Pancreas (tissue), 10 donors: ENCODE measurements at regions not wholly inside any gene's neighbourhood (a gene's known extent, or its start where the extent isn't known, plus 50 kb on each side); places are given as distances from the start of the nearest gene placed in this dataset.

Experiments used
- ATAC-seq, 4 donors: fragments of 200-7000 bp; cut with Tn5 transposase; one replicate each; pipeline versions ENCODE4 v1.8.0 to v1.9.1; 2020; ENCODE audit warnings: mild to moderate bottlenecking in 4 of 4, moderate library complexity in 4 of 4
- DNase-seq, 6 donors: peaks; one replicate each; pipeline ENCODE4 v3.0.0-alpha.2; 2020
- FAIRE-seq: peaks from 2 replicates; lab custom pipeline; 2012; peaks lifted over from hg19 to GRCh38; lab: Jason Lieb, UNC
- H3K27ac ChIP-seq, 4 donors: fragments of 200-600 bp; sonication (generic); 1 replicate in 3 of 4; 2 replicates in 1 of 4; pipeline versions ENCODE4 v1.5.0 to v1.8.0; 2020
- H3K27me3 ChIP-seq, 4 donors: fragments of 200-600 bp; one replicate each; pipeline ENCODE4 v1.8.0; 2021
- H3K36me3 ChIP-seq, 3 donors: fragments of 200-600 bp; sonication (generic) in 1 of 3; one replicate each; pipeline versions ENCODE4 v1.5.0 to v1.8.0; 2020 to 2021
- H3K4me1 ChIP-seq, 3 donors: fragments of 200-600 bp; one replicate each; pipeline ENCODE4 v1.8.0; 2021
- H3K4me3 ChIP-seq, 4 donors: fragments of 200-600 bp; sonication (generic) in 2 of 4; one replicate each; pipeline versions ENCODE4 v1.5.0 to v1.8.0; 2020 to 2021
- H3K9me3 ChIP-seq, 4 donors: fragments of 200-600 bp; one replicate each; pipeline ENCODE4 v1.8.0; 2021
- WGBS, 2 donors: extraction: QIAGEN DNeasy Blood & Tissue Kit; methylation state at CpG; one replicate each; pipeline ENCODE4 v1.1.7; 2013; 5-methylcytosine and 5-hydroxymethylcytosine counted together
- intact Hi-C, 3 donors: fragments of 100-400 bp; cut with DNase I; formaldehyde crosslinking; loops; one replicate each; pipeline versions ENCODE4 v1.11.1 to v1.14.2; 2022
- TF ChIP-seq, protein P1 (sequence below), 4 donors: fragments of 200-600 bp; sonication (generic) in 3 of 4; IDR thresholded peaks; one replicate each; pipeline versions ENCODE4 v1.5.0 to v1.8.0; 2021; ENCODE audit warnings: antibody characterized with exemption in 4 of 4
- donor health status: healthy with polysubstance abuse.
- donor health status: DM: no; HTN: no; CAD: no; lungs with moderate emphysema.
- donor health status: DM: no; HTN: no; CAD: no.
- donor health status: control.
- donor health status: control.
- donor health status: Bipolar disorder and iron deficiency.
- donor health status: DM: yes; HTN: yes; CAD: no.
- donor health status: DM: no; HTN: no; CAD: no.
- donor health status: DM: no; HTN: no; CAD: no.
- donor health status: DM: yes; HTN: yes; CAD: no.

DNA sequence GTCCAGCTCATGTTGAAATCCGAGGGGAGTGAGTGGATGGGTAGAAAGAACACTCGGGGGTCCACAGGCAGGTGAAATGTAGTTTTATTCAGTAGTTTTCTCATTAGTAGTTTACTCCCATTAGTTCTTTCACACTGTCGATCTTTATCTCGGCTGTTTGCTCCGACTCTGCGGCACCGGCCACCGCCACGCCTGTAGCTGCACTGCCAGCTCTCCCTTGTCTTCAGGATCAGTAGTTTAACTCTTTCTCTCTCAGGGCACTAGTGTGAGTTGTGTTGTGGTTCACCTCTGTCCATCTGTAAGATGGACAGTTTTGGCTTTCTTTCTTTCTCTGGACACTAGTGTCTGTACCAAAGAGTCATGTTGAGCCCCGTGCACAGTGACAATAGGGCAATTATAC lies 195.7 kb downstream of the LMBRD1 start:
- no peaks in the 10 kb centered on the region for H3K9me3 ChIP-seq
- no peak overlapping the region for H3K4me3 ChIP-seq
- TF ChIP-seq, protein P1, sequence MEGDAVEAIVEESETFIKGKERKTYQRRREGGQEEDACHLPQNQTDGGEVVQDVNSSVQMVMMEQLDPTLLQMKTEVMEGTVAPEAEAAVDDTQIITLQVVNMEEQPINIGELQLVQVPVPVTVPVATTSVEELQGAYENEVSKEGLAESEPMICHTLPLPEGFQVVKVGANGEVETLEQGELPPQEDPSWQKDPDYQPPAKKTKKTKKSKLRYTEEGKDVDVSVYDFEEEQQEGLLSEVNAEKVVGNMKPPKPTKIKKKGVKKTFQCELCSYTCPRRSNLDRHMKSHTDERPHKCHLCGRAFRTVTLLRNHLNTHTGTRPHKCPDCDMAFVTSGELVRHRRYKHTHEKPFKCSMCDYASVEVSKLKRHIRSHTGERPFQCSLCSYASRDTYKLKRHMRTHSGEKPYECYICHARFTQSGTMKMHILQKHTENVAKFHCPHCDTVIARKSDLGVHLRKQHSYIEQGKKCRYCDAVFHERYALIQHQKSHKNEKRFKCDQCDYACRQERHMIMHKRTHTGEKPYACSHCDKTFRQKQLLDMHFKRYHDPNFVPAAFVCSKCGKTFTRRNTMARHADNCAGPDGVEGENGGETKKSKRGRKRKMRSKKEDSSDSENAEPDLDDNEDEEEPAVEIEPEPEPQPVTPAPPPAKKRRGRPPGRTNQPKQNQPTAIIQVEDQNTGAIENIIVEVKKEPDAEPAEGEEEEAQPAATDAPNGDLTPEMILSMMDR (IDR thresholded peaks at IDR 0.05): no peak
- H3K27me3 ChIP-seq: no peaks in the 10 kb centered on the region
- ATAC-seq: no peak
- intact Hi-C loops: no loop called here
- no peaks in the 10 kb centered on the region for H3K4me1 ChIP-seq
- H3K36me3 ChIP-seq: no peaks in the 10 kb centered on the region
- 6 to 11% methylated on average over 10 of the region's 10 CpGs for WGBS, 2 donors
- no peak for FAIRE-seq
- DNase-seq: no peak
- no peak overlapping the region for H3K27ac ChIP-seq

DNA sequence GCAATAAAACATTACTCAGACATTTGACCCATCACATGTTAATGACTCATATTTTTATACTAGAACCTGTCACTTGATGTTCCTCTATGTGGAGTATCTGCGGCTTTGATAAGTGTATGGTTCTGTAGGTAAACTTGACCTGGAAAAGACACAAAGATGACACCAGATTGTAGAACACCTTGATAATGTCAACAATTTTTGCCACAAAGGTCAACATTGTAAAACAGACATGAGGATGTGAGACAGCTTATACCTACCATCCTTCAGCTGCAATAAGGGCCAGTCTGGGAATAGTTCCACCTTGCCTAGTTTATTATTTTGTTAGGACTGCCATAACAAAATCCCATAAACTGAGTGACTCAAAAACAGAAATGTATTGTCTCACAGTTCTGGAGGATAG lies 202.4 kb downstream of the LMBRD1 start:
- Histone ChIP-seq H3K9me3 (no peaks in the 10 kb centered on the region), H3K4me3 (no peak overlapping the region), H3K36me3 (no peaks in the 10 kb centered on the region), H3K4me1 (no peaks in the 10 kb centered on the region), H3K27ac (no peak overlapping the region), H3K27me3 (no peaks in the 10 kb centered on the region)
- ATAC-seq: no peak
- TF ChIP-seq, protein P1 (IDR thresholded peaks at IDR 0.05): no peak
- WGBS, 2 donors: 87 to 96% methylated on average over 1 of the region's 1 CpG
- FAIRE-seq: no peak
- DNase-seq: no peak
- intact Hi-C loops: no loop called here

GRCh38 chr6:69593706-69594105 lies 203.1 kb downstream of the LMBRD1 start:
- ATAC-seq (no peak), DNase-seq (no peak), FAIRE-seq (no peak)
- Histone ChIP-seq H3K36me3 (no peaks in the 10 kb centered on the region), H3K27ac (no peak overlapping the region), H3K27me3 (no peaks in the 10 kb centered on the region), H3K4me3 (no peak overlapping the region), H3K9me3 (no peaks in the 10 kb centered on the region), H3K4me1 (no peaks in the 10 kb centered on the region)
- TF ChIP-seq, protein P1 (IDR thresholded peaks at IDR 0.05): no peak
- intact Hi-C loops: no loop called here
- WGBS, 2 donors: 52 to 60% methylated on average over 4 of the region's 4 CpGs

DNA sequence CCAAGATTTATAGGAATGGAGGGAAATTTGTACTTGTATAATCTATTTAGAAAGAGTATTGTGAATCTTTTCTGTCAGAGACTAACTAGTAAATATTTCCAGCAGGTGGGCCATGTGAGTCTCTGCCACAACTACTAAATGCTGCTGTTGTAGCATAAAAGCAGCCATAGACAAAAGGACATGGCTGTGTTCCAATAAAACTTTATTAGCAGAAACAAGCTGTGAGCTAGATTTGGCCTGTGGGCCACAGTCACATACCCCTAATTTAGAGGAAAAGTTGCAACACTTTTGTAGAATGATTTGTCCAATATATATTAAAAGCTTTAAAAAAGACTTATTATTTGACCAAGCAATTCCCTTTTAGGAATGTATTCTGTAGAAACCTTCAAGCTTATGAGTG lies 207.2 kb downstream of the LMBRD1 start:
- Histone ChIP-seq H3K36me3 (no peaks in the 10 kb centered on the region), H3K27ac (no peak overlapping the region), H3K4me3 (no peak overlapping the region), H3K27me3 (no peaks in the 10 kb centered on the region), H3K9me3 (no peaks in the 10 kb centered on the region), H3K4me1 (no peaks in the 10 kb centered on the region)
- intact Hi-C loops: no loop called here
- ATAC-seq: no peak
- no peak for DNase-seq
- FAIRE-seq: no peak
- TF ChIP-seq, protein P1 (IDR thresholded peaks at IDR 0.05): no peak

DNA sequence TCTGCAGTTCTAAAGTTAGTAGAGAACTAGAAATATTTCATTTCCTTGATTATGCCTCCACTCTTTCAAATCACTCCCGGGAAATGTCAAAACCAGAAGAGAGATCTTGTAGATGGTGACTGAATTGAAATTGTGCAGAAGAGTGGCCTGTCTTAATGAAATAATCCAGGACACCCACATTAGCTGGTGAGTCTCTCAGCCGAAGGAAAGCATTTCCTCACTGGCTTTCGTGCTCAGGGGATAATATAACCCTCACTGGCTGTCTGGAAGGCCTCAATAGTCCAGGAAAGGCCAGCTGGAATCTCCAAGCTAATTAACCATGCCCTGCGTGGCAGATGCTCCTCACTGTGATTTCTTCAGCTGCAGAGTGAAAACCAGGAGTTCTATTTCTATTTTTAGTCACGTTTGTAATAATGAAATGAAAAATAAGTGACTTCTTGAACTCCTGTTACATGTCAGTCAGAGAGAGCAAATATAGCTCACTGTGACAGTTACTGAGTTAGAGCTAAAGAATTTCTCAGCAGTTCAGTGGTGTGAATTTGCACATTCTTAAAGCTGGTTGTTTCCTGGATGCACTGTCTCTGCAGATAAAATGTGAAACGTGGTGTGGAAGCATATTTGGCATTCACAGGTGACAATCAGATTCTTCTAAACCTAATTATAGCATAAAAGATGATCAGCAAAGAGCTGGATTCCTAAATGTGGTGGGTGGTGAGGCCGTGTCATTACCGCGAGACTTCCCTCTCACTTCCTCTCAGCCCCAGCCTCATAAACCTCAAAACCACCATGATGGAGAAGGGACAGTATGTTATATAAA lies 211.7 kb downstream of the LMBRD1 start:
- H3K27me3 ChIP-seq: no peaks in the 10 kb centered on the region
- no peaks in the 10 kb centered on the region for H3K9me3 ChIP-seq
- no peaks in the 10 kb centered on the region for H3K4me1 ChIP-seq
- ATAC-seq: no peak
- TF ChIP-seq, protein P1 (IDR thresholded peaks at IDR 0.05): no peak
- no peaks in the 10 kb centered on the region for H3K36me3 ChIP-seq
- no peak overlapping the region for H3K27ac ChIP-seq
- 39 to 43% methylated on average over 9 of the region's 9 CpGs for WGBS, 2 donors
- intact Hi-C loops: no loop called here
- no peak for DNase-seq
- no peak overlapping the region for H3K4me3 ChIP-seq
- no peak for FAIRE-seq
